ENCODE measurements at regions not wholly inside any gene's neighbourhood (a gene's known extent, or its start where the extent isn't known, plus 50 kb on each side); places are given as distances from the start of the nearest gene placed in this dataset.
"Not testable (repeated sequence)": the region's sequence is repeated elsewhere in the genome, so short reads cannot be mapped to it uniquely, and the experiment has no call there.

DNA sequence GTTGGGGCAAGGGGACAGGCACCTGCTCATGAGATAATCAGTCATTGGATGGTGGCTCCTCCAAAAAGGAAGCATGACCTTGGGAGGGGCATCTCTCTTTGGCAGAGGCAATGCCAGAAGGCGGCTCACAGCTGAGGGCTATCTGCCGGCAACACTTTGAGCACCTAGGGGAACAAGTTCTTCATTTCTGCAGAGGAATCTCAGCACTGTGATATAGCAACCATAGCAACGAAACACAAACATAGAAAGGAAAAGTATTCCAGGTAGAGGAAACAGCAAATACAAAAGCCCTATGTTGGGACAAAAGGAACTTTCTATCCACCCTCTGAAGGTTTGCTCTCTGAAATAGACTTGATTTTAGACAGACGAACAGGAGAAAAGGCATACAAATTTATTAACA, 89.1 kb upstream of the NEDD4L start:
- DNase-seq (ENCODE audit: low read depth in 3 of 3), result no peak

DNA sequence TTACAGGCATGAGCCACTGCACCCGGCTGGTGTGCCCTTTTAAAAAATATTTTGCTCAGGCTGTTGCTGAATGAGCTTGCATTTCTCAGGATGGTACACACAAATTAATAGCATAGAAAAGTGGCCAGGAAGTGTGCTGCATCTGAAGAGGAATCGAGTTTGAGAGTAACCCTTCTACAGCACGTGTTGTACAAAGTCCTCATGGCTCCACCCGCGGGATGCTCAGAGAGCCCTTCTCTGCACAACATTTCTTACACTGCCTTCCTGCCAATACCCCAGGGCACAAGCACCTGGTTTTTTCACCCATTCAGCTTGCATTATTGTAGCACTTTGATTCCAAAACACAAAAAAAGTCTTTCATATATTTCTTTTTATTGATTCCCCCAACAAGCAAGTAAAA, 90.1 kb upstream of the NEDD4L start:
- no peak for DNase-seq (ENCODE audit: low read depth in 3 of 3)

DNA sequence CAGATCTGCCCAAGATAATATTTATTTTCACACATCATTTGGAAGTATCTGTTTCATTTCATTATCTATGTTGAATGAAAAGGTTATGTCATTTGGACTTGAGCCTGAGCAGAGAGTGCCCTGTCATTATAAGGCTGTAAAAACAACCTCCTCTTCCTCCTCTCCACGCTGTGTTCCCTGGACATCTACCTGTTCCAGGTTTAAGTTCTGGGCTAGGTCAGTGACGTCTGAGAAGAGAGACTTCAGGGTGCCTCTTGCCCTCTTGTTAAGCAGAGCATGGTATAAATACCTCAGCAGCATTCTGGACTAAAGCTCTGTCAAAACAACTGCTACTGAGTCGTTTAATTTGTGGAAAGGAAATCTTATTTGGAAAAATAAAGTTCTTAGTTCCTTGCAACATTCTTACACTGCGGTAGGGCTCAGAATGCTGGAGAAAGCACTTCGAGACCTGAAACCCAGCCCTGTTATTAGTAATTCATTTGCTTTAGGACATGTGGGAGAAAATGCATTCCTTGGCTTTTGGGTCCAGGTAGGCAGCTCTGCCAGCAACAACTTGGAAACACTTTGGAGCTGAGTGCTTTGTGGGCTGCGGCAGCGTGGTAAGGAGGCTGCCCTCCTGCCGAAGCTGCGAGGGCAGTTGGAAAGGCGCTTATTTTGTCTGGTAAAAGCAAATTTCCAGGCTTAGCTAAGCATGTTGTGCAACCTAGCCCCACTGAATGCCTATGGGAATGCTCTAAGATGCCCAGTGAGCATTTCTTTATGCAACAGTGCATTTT, 91.8 kb upstream of the NEDD4L start:
- no peak for DNase-seq (ENCODE audit: low read depth in 3 of 3)

DNA sequence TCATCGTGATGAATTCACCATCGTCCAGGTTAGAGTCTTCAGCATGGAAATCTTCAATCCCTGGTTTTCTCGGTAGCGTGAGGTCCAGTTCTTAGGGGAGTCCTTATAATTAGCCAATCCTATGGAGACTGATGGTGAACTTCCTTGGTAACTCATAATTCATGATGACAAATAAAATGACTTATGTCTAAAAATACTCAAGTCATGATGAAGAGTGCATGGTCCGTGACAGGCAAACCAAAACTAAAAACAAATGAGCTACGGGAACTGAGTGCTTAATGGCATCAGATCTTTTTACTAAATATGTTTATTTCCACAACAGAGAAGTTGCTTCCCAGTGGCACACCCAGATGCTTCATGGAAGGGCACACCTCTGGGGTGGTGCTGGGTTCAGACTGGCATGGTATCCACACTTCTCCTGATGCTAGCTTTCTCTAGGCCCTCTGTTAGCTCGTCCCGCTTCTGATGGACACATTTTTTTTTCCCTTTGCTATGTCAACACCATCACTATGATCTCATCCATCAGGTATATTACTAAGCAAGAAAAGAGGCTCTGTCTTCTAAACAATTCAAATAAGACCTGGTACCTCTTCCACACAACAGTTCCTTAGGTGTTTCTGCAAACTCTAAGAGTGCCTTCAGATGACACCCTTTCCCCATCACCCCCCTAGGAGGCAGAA, 92.8 kb upstream of the NEDD4L start:
- no peak for DNase-seq (ENCODE audit: low read depth in 3 of 3)

DNA sequence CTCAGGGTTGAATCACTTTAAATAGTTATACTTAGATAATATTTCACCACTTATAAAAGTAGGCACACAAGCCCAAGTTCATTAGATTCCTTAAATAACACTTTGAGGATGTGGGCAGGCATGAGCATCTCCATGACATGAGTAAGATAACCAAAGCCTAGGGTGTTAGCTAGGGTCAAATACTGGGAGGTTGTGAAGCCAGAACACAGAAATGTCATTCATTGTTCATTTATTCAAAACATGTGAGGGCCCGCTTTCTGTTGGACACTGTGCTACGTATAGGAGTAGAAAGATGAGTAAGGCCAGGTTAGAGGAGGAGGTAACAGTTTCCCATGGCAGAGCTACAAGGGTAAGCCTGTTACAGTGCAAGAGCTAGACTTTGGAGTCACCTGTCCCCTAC, 93.5 kb upstream of the NEDD4L start:
- no peak for DNase-seq (ENCODE audit: low read depth in 3 of 3)

DNA sequence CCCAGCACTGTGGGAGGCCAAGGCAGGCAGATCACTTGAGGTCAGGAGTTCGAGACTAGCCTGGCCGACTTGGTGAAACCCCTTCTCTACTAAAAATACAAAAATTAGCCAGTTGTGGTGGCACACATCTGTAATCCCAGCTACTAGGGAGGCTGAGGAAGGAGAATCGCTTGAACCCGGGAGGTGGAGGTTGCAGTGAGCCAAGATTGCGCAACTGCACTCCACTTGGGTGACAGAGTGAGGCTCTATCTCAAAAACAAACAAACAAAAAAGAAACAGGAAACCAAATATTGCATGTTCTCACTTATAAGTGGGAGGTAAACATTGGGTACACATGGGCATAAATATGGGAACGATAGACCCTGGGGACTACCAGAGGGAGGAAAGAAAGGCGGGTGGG, 94.7 kb upstream of the NEDD4L start:
- not testable (repeated sequence) for DNase-seq (ENCODE audit: low read depth in 3 of 3)

DNA sequence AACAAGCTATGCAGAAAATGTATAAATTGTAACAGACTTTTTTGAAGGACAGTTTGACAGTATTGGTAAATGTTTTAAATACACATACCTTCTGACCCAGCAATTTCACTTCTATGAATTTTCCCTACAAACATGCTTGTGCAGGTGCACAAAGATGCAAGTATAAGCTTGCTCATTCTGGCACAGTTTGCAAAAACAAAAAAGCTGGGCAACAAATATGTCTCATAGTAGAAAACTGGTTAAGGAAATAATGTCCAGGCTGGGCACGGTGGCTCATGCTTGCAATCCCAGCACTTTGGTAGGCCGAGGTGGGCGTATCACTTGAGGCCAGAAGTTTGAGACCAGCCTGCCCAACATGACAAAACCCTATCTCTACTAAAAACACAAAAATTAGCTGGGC, 96.9 kb upstream of the NEDD4L start:
- no peak for DNase-seq (ENCODE audit: low read depth in 3 of 3)

DNA sequence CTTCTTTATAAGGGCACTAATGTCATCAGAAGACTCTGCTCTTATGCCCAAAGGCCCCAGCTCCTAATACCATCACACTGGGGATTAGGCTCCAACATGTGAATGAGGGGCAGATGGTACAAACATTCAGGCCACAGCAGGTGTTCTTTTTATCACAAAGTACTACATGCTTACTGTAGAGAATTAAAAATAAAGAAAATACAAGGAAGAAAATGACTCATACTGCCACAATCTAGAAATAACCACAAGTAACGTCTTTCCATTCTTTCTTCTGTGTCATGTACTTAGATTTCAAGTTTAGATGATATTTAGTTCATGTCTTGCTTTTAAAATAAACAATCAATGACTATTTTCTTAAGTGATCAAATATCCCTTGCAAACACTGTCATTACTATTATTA, 100.3 kb upstream of the NEDD4L start:
- no peak for DNase-seq (ENCODE audit: low read depth in 3 of 3)

DNA sequence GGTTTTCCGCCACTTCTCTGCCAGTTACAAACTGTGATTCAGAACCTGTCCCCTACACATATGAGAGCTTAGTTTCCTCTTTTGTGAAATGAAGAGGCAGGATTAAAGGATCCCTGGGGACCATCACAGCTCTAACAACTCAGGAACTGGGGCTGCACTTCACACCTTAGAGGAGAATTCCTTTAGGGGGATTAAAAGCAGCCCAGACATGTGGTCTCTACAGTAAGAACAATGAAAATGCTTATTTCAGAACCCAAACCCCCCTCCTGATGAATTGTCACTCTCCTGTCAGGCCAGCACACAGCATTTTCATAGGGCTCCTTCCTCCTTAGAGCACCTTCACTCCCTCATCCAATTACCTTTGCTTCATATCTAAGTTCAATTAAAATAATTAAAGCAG, 101.5 kb upstream of the NEDD4L start:
- no peak for DNase-seq (ENCODE audit: low read depth in 3 of 3)

DNA sequence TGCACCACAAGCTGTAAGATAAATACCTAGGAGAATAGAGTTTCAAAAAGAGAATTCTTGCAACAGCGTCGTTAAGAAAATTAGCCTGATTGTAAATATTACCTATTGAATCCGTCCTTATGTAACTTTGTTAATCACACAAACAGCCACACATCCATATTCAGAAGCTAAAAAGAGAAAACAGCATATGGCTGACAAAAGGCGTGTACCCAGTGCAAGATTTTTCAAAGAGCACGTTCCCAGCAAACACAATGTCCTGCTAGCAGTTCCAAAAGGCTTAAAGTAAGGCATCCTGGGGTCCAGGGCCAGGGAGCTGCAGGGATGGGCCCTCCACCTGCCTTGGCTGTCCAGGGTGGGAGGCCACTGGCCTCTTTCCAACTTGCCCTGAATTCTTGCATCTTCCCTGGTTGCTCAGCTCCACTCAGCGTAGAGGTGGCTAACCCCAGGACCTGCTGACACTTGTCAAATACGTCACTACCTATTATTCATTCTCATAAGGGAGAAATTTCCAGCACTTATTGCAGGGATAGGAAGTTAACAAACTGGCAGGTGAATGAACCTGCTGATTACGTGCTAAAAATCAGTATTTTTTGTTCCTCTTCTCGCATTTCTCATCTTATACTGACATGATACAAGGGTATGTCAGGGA, 102.1 kb upstream of the NEDD4L start:
- no peak for DNase-seq (ENCODE audit: low read depth in 3 of 3)

DNA sequence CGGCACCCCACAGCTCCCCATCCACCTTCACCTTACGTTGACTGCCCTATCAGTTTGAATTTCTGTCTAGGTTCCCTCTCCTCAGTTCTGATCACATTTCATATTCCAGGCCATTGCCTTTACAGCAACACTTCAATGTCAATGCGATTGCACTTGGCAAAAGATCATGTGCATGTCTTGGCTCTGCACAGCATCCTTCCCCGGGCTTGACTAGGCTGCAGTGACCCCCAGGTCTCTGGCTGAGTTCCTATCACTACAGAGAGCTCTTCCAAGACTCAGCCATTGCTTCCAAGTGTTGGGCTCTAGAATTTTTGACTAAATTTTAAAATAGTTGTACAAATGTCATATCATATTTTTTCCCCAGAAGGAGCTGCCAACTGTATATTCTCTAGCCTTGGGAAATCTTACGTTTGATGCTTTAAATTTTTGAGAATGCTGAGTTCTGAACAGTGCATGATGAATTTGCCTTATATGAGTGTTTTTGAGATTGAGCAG, 103.8 kb upstream of the NEDD4L start:
- DNase-seq (ENCODE audit: low read depth in 3 of 3), result no peak

DNA sequence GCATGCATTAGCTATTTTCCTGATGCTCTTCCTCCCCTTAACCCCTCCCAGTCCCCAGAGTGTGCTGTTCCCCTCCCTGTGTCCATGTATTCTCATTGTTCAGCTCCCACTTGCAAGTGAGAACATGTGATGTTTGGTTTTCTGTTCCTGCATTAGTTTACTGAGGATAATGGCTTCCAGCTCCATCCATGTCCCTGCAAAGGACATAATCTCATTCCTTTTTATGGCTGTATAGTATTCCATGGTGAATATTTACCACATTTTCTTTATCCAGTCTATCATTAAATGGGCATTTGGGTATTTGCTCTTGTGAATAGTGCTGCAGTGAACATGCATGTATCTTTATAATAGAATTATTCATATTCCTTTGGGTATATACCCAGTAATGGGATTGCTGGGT, 109.7 kb upstream of the NEDD4L start:
- not testable (repeated sequence) for DNase-seq (ENCODE audit: low read depth in 3 of 3)

DNA sequence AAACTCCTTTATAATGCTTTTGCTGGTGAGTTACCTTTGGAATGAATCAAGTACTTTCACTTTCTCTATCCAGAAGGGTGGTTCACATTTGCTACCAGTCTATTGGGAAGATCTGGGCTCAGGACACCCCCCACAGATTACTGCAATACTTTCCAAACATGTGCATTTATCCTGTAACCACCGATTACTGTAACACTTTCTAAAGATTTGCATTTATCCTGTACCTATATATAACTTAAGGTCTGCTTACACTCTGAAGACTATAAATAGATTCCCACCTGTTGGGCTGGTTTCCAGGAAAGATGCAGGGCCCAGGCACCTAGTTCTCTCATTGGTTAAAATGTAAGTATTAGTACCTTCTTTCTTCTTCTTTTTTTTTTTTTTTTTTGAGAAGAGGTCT, 113.0 kb upstream of the NEDD4L start:
- DNase-seq (ENCODE audit: low read depth in 3 of 3), result no peak

DNA sequence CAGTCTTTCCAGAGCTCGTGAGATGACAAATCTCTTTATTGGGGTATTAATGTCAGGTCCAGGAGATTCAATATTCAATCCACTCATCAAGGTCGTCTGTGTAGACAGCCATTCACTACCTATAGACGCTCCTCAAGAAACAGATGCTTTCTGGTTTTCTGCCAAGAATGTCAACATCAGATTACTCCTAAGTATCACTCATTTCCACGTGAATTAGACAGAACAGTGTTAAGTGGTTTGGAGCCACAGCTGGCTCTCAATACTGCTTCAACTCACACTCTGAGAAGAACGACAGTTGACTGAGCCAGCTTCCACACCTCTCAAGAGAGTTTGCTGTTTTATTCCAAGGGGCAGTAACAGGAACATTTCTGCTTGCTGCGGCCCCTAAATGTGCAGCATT, 113.5 kb upstream of the NEDD4L start:
- DNase-seq (ENCODE audit: low read depth in 3 of 3), result no peak

DNA sequence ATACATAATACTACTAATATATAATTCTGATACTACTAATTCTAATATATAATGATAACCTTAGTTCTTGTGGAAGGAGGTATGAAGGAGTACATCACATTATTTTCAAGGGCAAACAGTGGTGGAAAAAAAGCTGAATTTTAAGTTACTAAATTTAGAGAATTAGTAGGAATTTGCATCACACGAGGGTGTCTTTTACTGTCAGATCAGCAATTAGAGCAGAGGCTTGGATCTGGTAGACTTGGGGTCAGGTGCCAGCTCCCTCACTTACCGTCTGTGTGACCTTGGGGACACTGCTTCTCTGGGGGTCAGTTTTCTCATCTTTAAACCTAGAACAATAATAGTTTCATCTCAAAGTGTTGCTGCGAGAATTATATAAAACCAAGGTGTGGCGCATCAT, 114.1 kb upstream of the NEDD4L start:
- DNase-seq (ENCODE audit: low read depth in 3 of 3), result no peak

DNA sequence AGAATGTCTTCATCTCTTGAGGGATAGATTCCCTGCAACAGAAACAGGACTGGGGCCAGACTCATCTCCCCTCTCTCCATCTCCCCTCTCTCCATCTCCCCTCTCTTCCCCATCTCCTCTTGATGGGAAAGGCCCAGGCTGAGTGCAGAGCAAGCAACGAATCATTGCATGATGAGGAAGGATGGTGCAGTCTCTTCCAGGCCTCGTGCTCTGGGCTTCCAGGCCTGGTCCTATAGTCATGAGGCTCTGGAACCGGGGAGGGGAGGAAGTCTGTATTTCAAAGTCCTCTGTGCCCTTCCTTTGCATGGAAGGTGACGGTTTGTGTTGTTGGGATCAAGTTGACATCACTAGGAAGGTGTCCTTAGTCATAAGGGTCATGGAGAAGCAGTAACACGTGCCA, 115.6 kb upstream of the NEDD4L start:
- no peak for DNase-seq (ENCODE audit: low read depth in 3 of 3)

DNA sequence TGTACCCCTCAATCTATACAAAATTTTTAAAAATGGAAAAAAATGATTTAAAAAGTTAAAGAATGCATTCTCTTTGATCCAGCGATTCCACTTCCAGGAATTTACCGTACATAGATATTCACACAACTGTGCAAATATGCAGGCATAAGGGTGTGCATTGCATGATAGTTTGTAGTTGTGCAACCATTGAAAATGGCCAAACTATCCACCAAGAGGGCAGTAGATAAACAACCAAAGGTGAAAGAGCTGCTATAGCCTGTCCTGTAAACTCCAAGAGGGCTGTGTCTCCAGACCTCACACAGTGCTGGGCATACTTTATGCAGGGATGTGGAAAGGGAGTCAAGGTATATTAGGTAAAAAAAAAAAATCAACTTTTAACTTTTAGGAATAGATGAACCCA, 116.5 kb upstream of the NEDD4L start:
- DNase-seq (ENCODE audit: low read depth in 3 of 3), result no peak

DNA sequence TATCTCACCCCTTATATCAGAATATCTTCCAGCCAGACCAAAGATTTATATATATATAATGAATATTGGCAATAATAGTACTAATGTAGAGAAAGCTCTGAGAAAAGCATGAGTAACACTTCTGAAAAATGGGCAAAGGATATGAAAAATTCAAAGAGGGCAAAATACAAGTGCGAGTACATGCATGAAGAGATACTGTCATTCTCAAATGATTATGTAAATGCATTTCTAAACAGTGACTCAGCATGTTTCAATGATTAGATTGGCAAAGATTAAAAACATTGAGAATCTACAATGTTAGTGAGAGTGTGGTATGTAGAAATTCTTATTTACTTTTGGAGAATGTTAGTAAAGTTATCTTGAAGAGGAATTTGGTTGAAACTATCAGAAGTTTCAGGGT, 118.3 kb upstream of the NEDD4L start:
- DNase-seq (ENCODE audit: low read depth in 3 of 3), result no peak

DNA sequence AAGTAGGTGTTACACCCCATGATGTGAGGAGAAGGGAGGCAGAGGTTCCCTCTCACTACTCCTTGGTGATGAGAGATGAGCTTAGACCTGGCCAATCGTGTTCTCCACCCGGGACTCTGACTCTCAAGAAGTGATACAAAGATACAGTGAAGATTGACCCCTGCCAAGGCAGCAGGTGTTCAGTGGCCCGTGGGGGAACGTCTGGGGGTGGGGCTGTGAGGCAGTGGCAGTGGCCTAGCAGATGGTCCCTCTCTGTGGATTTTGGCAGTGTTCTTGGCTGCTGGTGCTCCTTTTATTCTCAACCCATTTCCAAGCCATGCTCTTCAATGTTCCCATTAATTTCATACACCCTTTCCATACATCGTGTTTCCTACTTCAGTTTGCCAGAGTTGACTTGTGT, 120.4 kb upstream of the NEDD4L start:
- no peak for DNase-seq (ENCODE audit: low read depth in 3 of 3)

DNA sequence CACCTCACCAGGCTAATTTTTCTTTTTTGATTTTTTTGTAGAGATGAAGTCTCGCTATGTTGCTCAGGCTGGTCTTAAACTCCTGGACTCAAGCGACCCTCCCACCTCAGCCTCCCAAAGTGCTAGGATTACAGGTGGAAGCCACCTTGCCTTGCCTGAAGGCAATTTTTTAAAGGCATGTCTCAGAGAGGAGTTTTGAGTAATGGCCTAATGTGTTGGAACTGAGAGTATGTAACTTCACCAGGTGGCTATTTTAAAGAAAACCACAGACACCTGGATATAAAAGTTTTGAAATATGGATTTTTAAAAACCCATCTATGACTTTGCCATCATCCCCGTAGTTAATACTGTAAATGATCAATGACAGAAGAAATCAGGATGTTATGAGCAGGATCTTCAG, 119.8 kb upstream of the ATP8B1 start:
- DNase-seq (ENCODE audit: low read depth in 3 of 3), result no peak

DNA sequence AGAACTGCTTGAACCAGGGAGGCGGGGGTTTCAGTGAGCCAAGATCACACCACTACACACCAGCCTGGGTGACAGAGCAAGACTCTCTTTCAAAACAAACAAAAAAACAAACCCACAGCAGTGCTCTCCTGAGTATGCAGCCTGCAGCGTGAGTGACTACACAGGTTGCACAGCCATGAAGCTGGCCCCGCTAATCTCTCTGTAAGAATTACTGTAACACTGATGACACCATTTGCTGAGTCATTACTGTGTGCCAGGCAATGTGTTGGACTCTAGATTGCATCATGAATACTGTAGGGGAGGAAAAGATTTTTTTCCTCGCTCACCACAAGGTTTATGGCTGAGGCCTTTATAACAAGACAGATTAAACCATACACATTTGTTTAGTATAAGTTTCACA, 118.6 kb upstream of the ATP8B1 start:
- DNase-seq (ENCODE audit: low read depth in 3 of 3), result no peak

DNA sequence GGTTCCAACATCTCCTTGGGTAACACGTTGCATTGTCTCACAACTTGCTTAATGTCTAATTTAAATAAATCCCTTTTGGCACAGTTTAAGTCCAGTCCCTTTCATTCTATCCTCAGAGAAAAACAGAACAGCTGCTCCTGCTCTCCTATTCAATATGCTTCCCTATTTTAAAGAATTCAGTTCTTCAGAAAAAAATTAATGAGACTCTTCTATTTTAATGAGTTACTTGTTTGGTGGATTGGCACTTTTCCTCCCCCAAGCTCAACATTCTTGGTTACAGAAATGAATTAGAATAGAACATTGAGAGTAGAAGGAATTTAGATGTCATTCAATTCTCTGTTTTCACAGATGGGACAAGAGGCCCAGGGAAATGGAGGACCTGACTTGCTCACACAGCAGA, 116.9 kb upstream of the ATP8B1 start:
- DNase-seq (ENCODE audit: low read depth in 3 of 3), result no peak

DNA sequence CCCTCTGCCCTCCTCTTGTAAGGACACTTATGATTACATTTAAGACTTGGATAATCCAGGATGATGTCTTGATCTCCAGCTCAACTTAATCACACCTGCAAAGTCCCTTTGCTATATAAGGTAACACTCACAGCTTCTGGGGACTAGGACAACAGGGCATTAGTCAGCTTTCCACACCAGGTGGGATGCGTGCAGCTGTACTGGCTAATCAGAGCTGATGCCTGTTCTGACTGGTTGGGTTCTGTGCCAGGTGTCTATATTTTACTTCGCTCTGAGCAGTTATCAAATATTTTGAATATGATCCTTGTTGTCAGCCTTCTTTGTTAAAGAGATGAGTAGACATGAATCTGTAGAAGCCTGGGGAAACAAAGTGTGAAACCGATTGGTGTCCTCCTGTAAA, 115.5 kb upstream of the ATP8B1 start:
- no peak for DNase-seq (ENCODE audit: low read depth in 3 of 3)
